H1 (cell line): ENCODE measurements at regions not wholly inside any gene's neighbourhood (a gene's known extent, or its start where the extent isn't known, plus 50 kb on each side); places are given as distances from the start of the nearest gene placed in this dataset.

Source experiments
- CTCF ChIA-PET: fragments of 300-600 bp; sonication (Branson Sonifier 250); formaldehyde crosslinking; loops from one replicate; lab custom pipeline; 2021; ENCODE audit not compliant: partially characterized antibody; lab: Charles Lee
- POLR2A ChIA-PET: fragments of 300-600 bp; sonication (Branson Sonifier 250); formaldehyde crosslinking; loops from one replicate; lab custom pipeline; 2021; ENCODE audit warnings: inconsistent platforms; ENCODE audit not compliant: partially characterized antibody; lab: Charles Lee
- DNase-seq, 2 experiments: peaks; one replicate each; pipeline versions ENCODE4 v3.0.0 to v3.0.0-alpha.2; 2010 to 2022; ENCODE audit warnings: low spot score in 2 of 2, low read depth in 1 of 2, mixed read lengths in 1 of 2
- FAIRE-seq: peaks from 2 replicates; lab custom pipeline; 2011; peaks lifted over from hg19 to GRCh38; lab: Jason Lieb, UNC
- H2AFZ ChIP-seq: 2 replicates; pipeline ENCODE4 v1.8.1; 2012; ENCODE audit warnings: low read length, inconsistent platforms
- H2AK5ac ChIP-seq: 2 replicates; pipeline ENCODE4 v1.6.1; 2013; ENCODE audit warnings: low read depth, low read length
- H2BK120ac ChIP-seq: replicated peaks from 2 replicates; pipeline ENCODE3; 2013; ENCODE audit warnings: low read depth, low read length, inconsistent platforms
- H2BK12ac ChIP-seq: 2 replicates; pipeline ENCODE4 v1.6.1; 2013; ENCODE audit warnings: low read depth, low read length
- H2BK15ac ChIP-seq: 2 replicates; pipeline ENCODE4 v1.6.1; 2013; ENCODE audit warnings: low read length
- H2BK20ac ChIP-seq: 2 replicates; pipeline ENCODE4 v1.6.1; 2013; ENCODE audit warnings: low read length
- H2BK5ac ChIP-seq: 2 replicates; pipeline ENCODE4 v1.6.1; 2013; ENCODE audit warnings: low read depth, low read length
- H3K14ac ChIP-seq: 2 replicates; pipeline ENCODE4 v1.6.1; 2013; ENCODE audit warnings: inconsistent platforms; ENCODE audit not compliant: insufficient read length
- H3K18ac ChIP-seq: 2 replicates; pipeline ENCODE4 v1.6.1; 2013; ENCODE audit warnings: low read length; ENCODE audit errors: extremely low read depth
- H3K23ac ChIP-seq: 2 replicates; pipeline ENCODE4 v1.6.1; 2013; ENCODE audit warnings: inconsistent platforms; ENCODE audit not compliant: insufficient read length
- H3K23me2 ChIP-seq: 2 replicates; pipeline ENCODE4 v1.6.1; 2013; ENCODE audit warnings: low read depth, low read length
- H3K27ac ChIP-seq: 2 replicates; pipeline ENCODE4 v1.6.1; 2011; ENCODE audit warnings: low read depth, low read length, inconsistent platforms
- H3K27me3 ChIP-seq, 4 experiments: replicated peaks in 1 of 4; 1 replicate in 1 of 4; 2 replicates in 3 of 4; pipeline versions ENCODE4 v1.6.1 to v1.8.1; 2011 to 2013; ENCODE audit warnings: low read length in 3 of 4, mild to moderate bottlenecking in 3 of 4, inconsistent platforms in 2 of 4, mixed read lengths in 2 of 4, moderate library complexity in 1 of 4; ENCODE audit not compliant: control insufficient read depth in 3 of 4, insufficient read depth in 3 of 4; ENCODE audit errors: extremely low read depth in 1 of 4
- H3K36me3 ChIP-seq, 4 experiments: 2 replicates each; pipeline versions ENCODE4 v1.6.1 to v1.8.1; 2011 to 2013; ENCODE audit warnings: mild to moderate bottlenecking in 4 of 4, low read length in 3 of 4, moderate library complexity in 2 of 4, control low read depth in 1 of 4, inconsistent platforms in 1 of 4; ENCODE audit not compliant: insufficient read depth in 4 of 4, control insufficient read depth in 2 of 4
- H3K4ac ChIP-seq: replicated peaks from 2 replicates; pipeline ENCODE3; 2013; ENCODE audit warnings: low read length, low read depth, mixed read lengths, inconsistent platforms; ENCODE audit not compliant: insufficient read length
- H3K4me1 ChIP-seq, 4 experiments: replicated peaks in 1 of 4; 1 replicate in 1 of 4; 2 replicates in 3 of 4; pipeline versions ENCODE4 v1.6.1 to v1.8.1; 2011 to 2013; ENCODE audit warnings: low read length in 3 of 4, inconsistent platforms in 2 of 4, mixed read lengths in 1 of 4; ENCODE audit not compliant: insufficient read depth in 4 of 4, control insufficient read depth in 3 of 4
- H3K4me2 ChIP-seq, 2 experiments: 2 replicates each; pipeline versions ENCODE4 v1.6.1 to v1.8.1; 2011 to 2013; ENCODE audit warnings: low read depth in 2 of 2, low read length in 2 of 2, control low read depth in 1 of 2, inconsistent platforms in 1 of 2, mild to moderate bottlenecking in 1 of 2; ENCODE audit not compliant: insufficient read depth in 1 of 2
- H3K4me3 ChIP-seq, 4 experiments: fragments of 200-600, 300-600 bp in 1 of 4; sonication (generic), shearing (Covaris generic), sonication (Bioruptor Twin) in 1 of 4; 2 replicates each; pipeline versions ENCODE4 v1.5.1 to v1.8.1; 2011 to 2016; ENCODE audit warnings: low read length in 4 of 4, low read depth in 3 of 4, control low read depth in 2 of 4, inconsistent platforms in 2 of 4, mild to moderate bottlenecking in 2 of 4, mixed read lengths in 1 of 4, moderate library complexity in 1 of 4; ENCODE audit not compliant: insufficient read depth in 2 of 4; ENCODE audit errors: extremely low read depth in 1 of 4
- H3K56ac ChIP-seq: replicated peaks from 2 replicates; pipeline ENCODE3; 2013; ENCODE audit warnings: low read depth, mild to moderate bottlenecking, mixed read lengths, low read length, inconsistent platforms; ENCODE audit not compliant: insufficient read length
- H3K79me1 ChIP-seq: 2 replicates; pipeline ENCODE4 v1.6.1; 2013; ENCODE audit warnings: low read depth, low read length, control low read depth
- H3K79me2 ChIP-seq, 2 experiments: 2 replicates each; pipeline versions ENCODE4 v1.6.1 to v1.8.1; 2012 to 2013; ENCODE audit warnings: low read length in 2 of 2, mild to moderate bottlenecking in 2 of 2, inconsistent platforms in 1 of 2; ENCODE audit not compliant: insufficient read depth in 2 of 2, control insufficient read depth in 1 of 2
- H3K9ac ChIP-seq, 4 experiments: replicated peaks in 1 of 4; 1 replicate in 1 of 4; 2 replicates in 3 of 4; pipeline versions ENCODE4 v1.6.1 to v1.8.1; 2011 to 2013; ENCODE audit warnings: low read depth in 3 of 4, low read length in 3 of 4, control low read depth in 2 of 4, mild to moderate bottlenecking in 2 of 4, moderate library complexity in 2 of 4, inconsistent platforms in 1 of 4; ENCODE audit errors: extremely low read depth in 1 of 4
- H3K9me3 ChIP-seq, 2 experiments: 2 replicates each; pipeline versions ENCODE4 v1.6.1 to v1.8.1; 2012 to 2013; ENCODE audit warnings: mild to moderate bottlenecking in 2 of 2, moderate library complexity in 2 of 2, control low read depth in 1 of 2, inconsistent platforms in 1 of 2, low read depth in 1 of 2, low read length in 1 of 2, mixed read lengths in 1 of 2; ENCODE audit not compliant: insufficient read depth in 2 of 2
- H4K20me1 ChIP-seq, 2 experiments: replicated peaks in 1 of 2; 2 replicates each; pipeline versions ENCODE3 to v1.8.1; 2011 to 2013; ENCODE audit warnings: inconsistent platforms in 2 of 2, low read length in 2 of 2, mild to moderate bottlenecking in 1 of 2; ENCODE audit not compliant: insufficient read depth in 2 of 2, control insufficient read depth in 1 of 2
- H4K5ac ChIP-seq: 2 replicates; pipeline ENCODE4 v1.6.1; 2013; ENCODE audit warnings: low read length, low read depth, mixed read lengths, inconsistent platforms; ENCODE audit not compliant: insufficient read length
- H4K8ac ChIP-seq: 2 replicates; pipeline ENCODE4 v1.8.0; 2013; ENCODE audit warnings: mild to moderate bottlenecking, moderate library complexity, low read length, inconsistent platforms; ENCODE audit not compliant: insufficient read depth; ENCODE audit errors: extremely low read depth
- H4K91ac ChIP-seq: replicated peaks from 2 replicates; pipeline ENCODE3; 2013; ENCODE audit warnings: low read length, mixed read lengths, inconsistent platforms; ENCODE audit not compliant: insufficient read length
- ASH2L ChIP-seq: fragments of 200-600, 300-600 bp; sonication (generic); IDR thresholded peaks from one replicate; pipeline ENCODE4 v1.7.1; 2017; ENCODE audit warnings: low read length
- GABPA ChIP-seq: IDR thresholded peaks from 2 replicates; pipeline ENCODE4 v1.6.1; 2011; ENCODE audit warnings: mild to moderate bottlenecking, low read length, moderate library complexity, borderline replicate concordance; ENCODE audit not compliant: insufficient read depth
- HDAC2 ChIP-seq, 2 experiments: fragments of 300-600 bp in 1 of 2; sonication (generic) in 1 of 2; IDR thresholded peaks; 2 replicates each; pipeline ENCODE4 v1.6.1; 2011 to 2012; ENCODE audit warnings: low read depth in 2 of 2, low read length in 2 of 2, mild to moderate bottlenecking in 2 of 2, moderate library complexity in 2 of 2, borderline replicate concordance in 1 of 2, inconsistent platforms in 1 of 2
- NRF1 ChIP-seq: IDR thresholded peaks from 2 replicates; pipeline ENCODE4 v1.6.1; 2011; ENCODE audit warnings: mild to moderate bottlenecking, low read depth, low read length, improper control_type of control experiment
- RAD21 ChIP-seq, 2 experiments: IDR thresholded peaks in 1 of 2; conservative IDR thresholded peaks in 1 of 2; 2 replicates each; pipeline ENCODE4 v1.6.1; 2011; ENCODE audit warnings: low read depth in 2 of 2, low read length in 2 of 2, improper control_type of control experiment in 1 of 2, inconsistent platforms in 1 of 2, mild to moderate bottlenecking in 1 of 2, moderate library complexity in 1 of 2
- SIN3A ChIP-seq, 2 experiments: IDR thresholded peaks in 1 of 2; conservative IDR thresholded peaks in 1 of 2; 2 replicates each; pipeline ENCODE4 v1.6.1; 2011 to 2012; ENCODE audit warnings: low read length in 2 of 2, improper control_type of control experiment in 1 of 2, low read depth in 1 of 2, mild to moderate bottlenecking in 1 of 2
- TBP ChIP-seq: IDR thresholded peaks from 2 replicates; pipeline ENCODE4 v1.6.1; 2011; ENCODE audit warnings: low read depth, low read length, improper control_type of control experiment
- TCF12 ChIP-seq: IDR thresholded peaks from 2 replicates; pipeline ENCODE4 v1.6.1; 2011; ENCODE audit warnings: low read depth, mild to moderate bottlenecking, low read length
- WGBS, 2 experiments: shearing (Covaris generic) in 1 of 2; methylation state at CpG; one replicate each; pipeline versions ENCODE4 v1.1.6 to v1.1.7; 2013 to 2015; ENCODE audit warnings: low lambda C conversion rate in 2 of 2, mixed read lengths in 2 of 2, inconsistent platforms in 1 of 2, low coverage in 1 of 2, missing lambda C conversion rate in 1 of 2; ENCODE audit not compliant: insufficient replicate concordance in 2 of 2, insufficient coverage in 1 of 2, insufficient read length in 1 of 2; ENCODE audit errors: extremely low coverage in 1 of 2, missing lambda C conversion rate in 1 of 2; 5-methylcytosine and 5-hydroxymethylcytosine counted together
- TF ChIP-seq, protein P1 (sequence below), 3 experiments: IDR thresholded peaks; 1 replicate in 2 of 3; 2 replicates in 1 of 3; pipeline versions ENCODE4 v1.5.1 to v1.6.1; 2011; ENCODE audit warnings: low read length in 3 of 3, mild to moderate bottlenecking in 3 of 3, inconsistent platforms in 2 of 3, low read depth in 1 of 3, moderate library complexity in 1 of 3; ENCODE audit not compliant: insufficient read depth in 1 of 3; ENCODE audit errors: control extremely low read depth in 1 of 3
- TF ChIP-seq, protein P2 (sequence below): IDR thresholded peaks from 2 replicates; pipeline ENCODE4 v1.6.1; 2012; ENCODE audit warnings: inconsistent platforms

DNA sequence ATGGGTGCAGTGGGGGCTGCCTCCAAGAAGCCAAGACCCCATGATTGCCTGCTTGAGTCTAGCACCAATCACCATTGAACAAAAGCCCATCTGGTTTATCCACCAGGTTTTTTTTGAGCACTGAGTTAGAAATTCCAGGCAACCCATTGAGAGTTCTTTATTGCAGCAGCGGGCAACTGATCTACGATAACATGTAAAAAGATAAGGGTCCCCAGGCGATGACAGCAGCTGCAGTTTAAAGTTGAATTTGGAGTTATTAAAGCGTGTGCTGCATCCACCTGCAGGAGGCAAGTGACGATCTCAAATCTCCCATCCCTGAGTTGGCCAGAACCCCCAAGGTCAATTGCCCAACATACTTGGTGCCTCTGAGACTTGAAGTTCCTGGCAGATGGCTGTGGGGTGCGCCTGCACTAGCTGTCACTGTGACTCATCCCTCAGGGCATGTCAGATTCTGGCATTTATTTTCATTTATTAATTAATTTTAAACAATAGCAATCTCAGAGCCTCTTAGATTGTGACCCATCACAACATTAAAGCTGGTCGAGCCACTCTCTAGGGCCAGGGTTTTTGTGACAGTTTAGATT is 290.4 kb upstream of the SULF2 start:
- no peak overlapping the region for H3K14ac ChIP-seq
- no peaks in the 10 kb centered on the region for H3K79me2 ChIP-seq
- no peaks in the 10 kb centered on the region for H3K79me1 ChIP-seq
- H3K23me2 ChIP-seq, result no peaks in the 10 kb centered on the region
- H3K36me3 ChIP-seq, result no peaks in the 10 kb centered on the region
- H4K20me1 ChIP-seq, result no peaks in the 10 kb centered on the region
- DNase-seq (no peak), FAIRE-seq (no peak)
- no peak overlapping the region for H3K4ac ChIP-seq
- H3K23ac ChIP-seq, result no peak overlapping the region
- no peak overlapping the region for H2BK5ac ChIP-seq
- POLR2A ChIA-PET, result no interaction called here
- H2AK5ac ChIP-seq, result no peak overlapping the region
- H3K9ac ChIP-seq, result no peak overlapping the region
- WGBS, 2 experiments, result 87% methylated on average over 7 of the region's 7 CpGs; no CpG with 5 or more reads in 1 of the 2 experiments
- no peaks in the 10 kb centered on the region for H3K9me3 ChIP-seq
- H3K4me1 ChIP-seq, result no peaks in the 10 kb centered on the region
- H2BK120ac ChIP-seq, result no peak overlapping the region
- no peak overlapping the region for H3K27ac ChIP-seq
- no peak overlapping the region for H3K4me2 ChIP-seq
- H4K5ac ChIP-seq, result no peak overlapping the region
- no peak overlapping the region for H4K91ac ChIP-seq
- no peak overlapping the region for H4K8ac ChIP-seq
- no peak overlapping the region for H3K4me3 ChIP-seq
- H2AFZ ChIP-seq, result no peak overlapping the region
- no peak overlapping the region for H3K56ac ChIP-seq
- H2BK15ac ChIP-seq, result no peak overlapping the region
- H3K27me3 ChIP-seq, result no peaks in the 10 kb centered on the region
- CTCF ChIA-PET, result interaction anchor here (0.9 to 1.0 kb wide), 2 partner anchors 9 to 22 kb away, joined by 3 read pairs; no protein-coding TSS in a partner anchor
- H2BK20ac ChIP-seq, result no peak overlapping the region
- H2BK12ac ChIP-seq, result no peak overlapping the region
- H3K18ac ChIP-seq, result no peak overlapping the region
- no peak for TF ChIP-seq TBP
- no peak for TF ChIP-seq TCF12
- no peak for TF ChIP-seq ASH2L
- TF ChIP-seq GABPA, result no peak
- TF ChIP-seq, protein P1, sequence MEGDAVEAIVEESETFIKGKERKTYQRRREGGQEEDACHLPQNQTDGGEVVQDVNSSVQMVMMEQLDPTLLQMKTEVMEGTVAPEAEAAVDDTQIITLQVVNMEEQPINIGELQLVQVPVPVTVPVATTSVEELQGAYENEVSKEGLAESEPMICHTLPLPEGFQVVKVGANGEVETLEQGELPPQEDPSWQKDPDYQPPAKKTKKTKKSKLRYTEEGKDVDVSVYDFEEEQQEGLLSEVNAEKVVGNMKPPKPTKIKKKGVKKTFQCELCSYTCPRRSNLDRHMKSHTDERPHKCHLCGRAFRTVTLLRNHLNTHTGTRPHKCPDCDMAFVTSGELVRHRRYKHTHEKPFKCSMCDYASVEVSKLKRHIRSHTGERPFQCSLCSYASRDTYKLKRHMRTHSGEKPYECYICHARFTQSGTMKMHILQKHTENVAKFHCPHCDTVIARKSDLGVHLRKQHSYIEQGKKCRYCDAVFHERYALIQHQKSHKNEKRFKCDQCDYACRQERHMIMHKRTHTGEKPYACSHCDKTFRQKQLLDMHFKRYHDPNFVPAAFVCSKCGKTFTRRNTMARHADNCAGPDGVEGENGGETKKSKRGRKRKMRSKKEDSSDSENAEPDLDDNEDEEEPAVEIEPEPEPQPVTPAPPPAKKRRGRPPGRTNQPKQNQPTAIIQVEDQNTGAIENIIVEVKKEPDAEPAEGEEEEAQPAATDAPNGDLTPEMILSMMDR (IDR thresholded peaks at IDR 0.05; ENCODE audit: control extremely low read depth in 1 of 3, insufficient read depth in 1 of 3, low read depth in 1 of 3, low read length in 3 of 3), result no peak
- TF ChIP-seq, protein P2, sequence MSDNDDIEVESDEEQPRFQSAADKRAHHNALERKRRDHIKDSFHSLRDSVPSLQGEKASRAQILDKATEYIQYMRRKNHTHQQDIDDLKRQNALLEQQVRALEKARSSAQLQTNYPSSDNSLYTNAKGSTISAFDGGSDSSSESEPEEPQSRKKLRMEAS, result no peak
- no peak for TF ChIP-seq NRF1
- TF ChIP-seq HDAC2 (IDR thresholded peaks at IDR 0.05; ENCODE audit: borderline replicate concordance in 1 of 2, low read depth in 2 of 2, low read length in 2 of 2), result no peak
- no peak for TF ChIP-seq RAD21 (IDR thresholded peaks at IDR 0.05 in 1 of 2, conservative IDR thresholded peaks at IDR 0.05 in 1 of 2; ENCODE audit: low read depth in 2 of 2, low read length in 2 of 2)
- no peak for TF ChIP-seq SIN3A (conservative IDR thresholded peaks at IDR 0.05 in 1 of 2, IDR thresholded peaks at IDR 0.05 in 1 of 2; ENCODE audit: low read depth in 1 of 2, low read length in 2 of 2)
